H9 (cell line): ENCODE measurements at regions not wholly inside any gene's neighbourhood (a gene's known extent, or its start where the extent isn't known, plus 50 kb on each side); places are given as distances from the start of the nearest gene placed in this dataset.

Experiments
- DNase-seq: peaks from one replicate; pipeline ENCODE4 v3.0.0-alpha.2; 2017
- H2AFZ ChIP-seq: one replicate; pipeline ENCODE4 v1.6.1; 2013; ENCODE audit warnings: mild to moderate bottlenecking, low read length, control low read depth, moderate library complexity
- H2AK5ac ChIP-seq: 2 replicates; pipeline ENCODE4 v1.6.1; 2013; ENCODE audit warnings: low read length, control low read depth, mixed read lengths; ENCODE audit not compliant: insufficient read length
- H2BK120ac ChIP-seq: one replicate; pipeline ENCODE4 v1.6.1; 2013; ENCODE audit warnings: low read depth, mild to moderate bottlenecking, low read length, control low read depth, inconsistent platforms; ENCODE audit not compliant: poor library complexity, severe bottlenecking
- H2BK12ac ChIP-seq: 2 replicates; pipeline ENCODE4 v1.6.1; 2013; ENCODE audit warnings: low read length, control low read depth, mixed read lengths, low read depth; ENCODE audit not compliant: insufficient read length
- H2BK15ac ChIP-seq: 2 replicates; pipeline ENCODE4 v1.6.1; 2013; ENCODE audit warnings: low read depth, low read length, control low read depth
- H2BK20ac ChIP-seq: one replicate; pipeline ENCODE4 v1.6.1; 2013; ENCODE audit warnings: low read depth, mild to moderate bottlenecking, low read length, control low read depth, inconsistent platforms; ENCODE audit not compliant: poor library complexity, severe bottlenecking
- H2BK5ac ChIP-seq: 2 replicates; pipeline ENCODE4 v1.6.1; 2013; ENCODE audit warnings: low read length, control low read depth, mixed read lengths; ENCODE audit not compliant: insufficient read length
- H3K14ac ChIP-seq: 2 replicates; pipeline ENCODE4 v1.6.1; 2013; ENCODE audit warnings: low read length, control low read depth; ENCODE audit not compliant: insufficient read depth
- H3K18ac ChIP-seq: 2 replicates; pipeline ENCODE4 v1.6.1; 2013; ENCODE audit warnings: low read depth, mild to moderate bottlenecking, mixed read lengths, low read length, control low read depth; ENCODE audit not compliant: insufficient read length
- H3K23ac ChIP-seq: 2 replicates; pipeline ENCODE4 v1.6.1; 2013; ENCODE audit warnings: low read length, control low read depth, mixed read lengths, low read depth; ENCODE audit not compliant: insufficient read length
- H3K23me2 ChIP-seq: 2 replicates; pipeline ENCODE4 v1.6.1; 2013; ENCODE audit warnings: low read depth, mild to moderate bottlenecking, mixed read lengths, low read length, control low read depth; ENCODE audit not compliant: insufficient read length, poor library complexity, severe bottlenecking
- H3K27ac ChIP-seq: 2 replicates; pipeline ENCODE4 v1.5.1; 2013; ENCODE audit warnings: low read length, control low read depth, mixed read lengths, low read depth; ENCODE audit not compliant: insufficient read length
- H3K27me3 ChIP-seq: 2 replicates; pipeline ENCODE4 v1.6.1; 2013; ENCODE audit warnings: low read length, control low read depth, inconsistent platforms; ENCODE audit not compliant: insufficient read depth
- H3K4ac ChIP-seq: 2 replicates; pipeline ENCODE4 v1.6.1; 2013; ENCODE audit warnings: low read depth, mild to moderate bottlenecking, control low read depth, inconsistent platforms, low read length, moderate library complexity
- H3K4me1 ChIP-seq: 2 replicates; pipeline ENCODE4 v1.6.1; 2013; ENCODE audit warnings: low read length, control low read depth, inconsistent platforms; ENCODE audit not compliant: insufficient read depth
- H3K4me2 ChIP-seq: 2 replicates; pipeline ENCODE4 v1.6.1; 2013; ENCODE audit warnings: low read length, control low read depth, mixed read lengths; ENCODE audit not compliant: insufficient read length, insufficient read depth
- H3K56ac ChIP-seq: 2 replicates; pipeline ENCODE4 v1.6.1; 2013; ENCODE audit warnings: low read depth, mild to moderate bottlenecking, mixed read lengths, low read length, control low read depth; ENCODE audit not compliant: insufficient read length
- H3K79me1 ChIP-seq: 2 replicates; pipeline ENCODE4 v1.6.1; 2013; ENCODE audit warnings: low read depth, mild to moderate bottlenecking, moderate library complexity, low read length, control low read depth, inconsistent platforms; ENCODE audit not compliant: insufficient read depth, poor library complexity, severe bottlenecking
- H3K79me2 ChIP-seq: 2 replicates; pipeline ENCODE4 v1.6.1; 2013; ENCODE audit warnings: low read length, control low read depth, inconsistent platforms; ENCODE audit not compliant: insufficient read depth
- H3K9ac ChIP-seq: 2 replicates; pipeline ENCODE4 v1.6.1; 2013; ENCODE audit warnings: low read length, control low read depth, mixed read lengths; ENCODE audit not compliant: insufficient read length; ENCODE audit errors: extremely low read depth
- H3K9me3 ChIP-seq: one replicate; pipeline ENCODE4 v1.6.1; 2013; ENCODE audit warnings: low read depth, low read length, inconsistent platforms; ENCODE audit not compliant: control insufficient read depth
- H3T11ph ChIP-seq: one replicate; pipeline ENCODE4 v1.6.1; 2013; ENCODE audit warnings: mild to moderate bottlenecking, low read length, control low read depth, inconsistent platforms
- H4K20me1 ChIP-seq: one replicate; pipeline ENCODE4 v1.6.1; 2013; ENCODE audit not compliant: control insufficient read depth, insufficient read length, insufficient read depth
- H4K5ac ChIP-seq: 2 replicates; pipeline ENCODE4 v1.6.1; 2013; ENCODE audit warnings: low read depth, mild to moderate bottlenecking, mixed read lengths, low read length, control low read depth; ENCODE audit not compliant: insufficient read length
- H4K8ac ChIP-seq: replicated peaks from 2 replicates; pipeline ENCODE4 v1.6.1; 2013; ENCODE audit warnings: low read length, control low read depth, mixed read lengths, low read depth; ENCODE audit not compliant: insufficient read length
- H4K91ac ChIP-seq: 2 replicates; pipeline ENCODE4 v1.6.1; 2013; ENCODE audit warnings: low read depth, mild to moderate bottlenecking, moderate library complexity, mixed read lengths, low read length, control low read depth; ENCODE audit not compliant: insufficient read length
- H3K27ac Mint-ChIP-seq, 3 experiments: 2 replicates in 2 of 3; 3 replicates in 1 of 3; pipeline ENCODE4 v1.8.0; 2020 to 2021; ENCODE audit warnings: mixed read lengths in 3 of 3, mild to moderate bottlenecking in 1 of 3, moderate library complexity in 1 of 3
- H3K27me3 Mint-ChIP-seq: 2 replicates; pipeline ENCODE4 v1.8.0; 2021; ENCODE audit warnings: low read depth, mild to moderate bottlenecking, moderate library complexity, mixed read lengths
- H3K36me3 Mint-ChIP-seq, 3 experiments: 2 replicates in 2 of 3; 3 replicates in 1 of 3; pipeline ENCODE4 v1.8.0; 2020 to 2021; ENCODE audit warnings: low read depth in 3 of 3, mixed read lengths in 3 of 3; ENCODE audit not compliant: insufficient read depth in 1 of 3
- H3K4me1 Mint-ChIP-seq, 2 experiments: 2 replicates each; pipeline ENCODE4 v1.8.0; 2020; ENCODE audit warnings: mixed read lengths in 2 of 2
- H3K4me3 Mint-ChIP-seq, 2 experiments: 2 replicates in 1 of 2; 3 replicates in 1 of 2; pipeline ENCODE4 v1.8.0; 2020 to 2021; ENCODE audit warnings: mild to moderate bottlenecking in 2 of 2, mixed read lengths in 2 of 2, moderate library complexity in 1 of 2
- H3K9me3 Mint-ChIP-seq, 2 experiments: 2 replicates in 1 of 2; 3 replicates in 1 of 2; pipeline ENCODE4 v1.8.0; 2020; ENCODE audit warnings: mild to moderate bottlenecking in 2 of 2, mixed read lengths in 2 of 2, moderate library complexity in 1 of 2
- CTCF ChIP-seq: fragments of 200-600 bp; sonication (generic); conservative IDR thresholded peaks from 3 replicates; pipeline ENCODE4 v1.8.0; 2021; ENCODE audit warnings: antibody characterized with exemption, mild to moderate bottlenecking
- WGBS: extraction: QIAGEN DNeasy Blood & Tissue Kit; methylation state at CpG from one replicate; pipeline ENCODE4 v1.1.7; 2013; ENCODE audit warnings: missing lambda C conversion rate, low lambda C conversion rate, mixed read lengths; ENCODE audit not compliant: insufficient read length; ENCODE audit errors: extremely low coverage; 5-methylcytosine and 5-hydroxymethylcytosine counted together

- no peak overlapping the region for H4K8ac ChIP-seq
These were observed 206.5 kb upstream of the RAI14 start for GRCh38 chr5:34449639-34450038.

More at GRCh38 chr5:34449639-34450038, 206.5 kb upstream of the RAI14 start:
- H3K4me1 ChIP-seq: no peaks in the 10 kb centered on the region
- DNase-seq: no peak
- H3K36me3 Mint-ChIP-seq: peaks cover 0 to 3% (median 1%) of the 10 kb centered on the region in 3 experiments; a peak in 2 of 7 replicates
- peaks cover 0 to 2% of the 10 kb centered on the region in 2 experiments; a peak in 3 of 5 replicates for H3K9me3 Mint-ChIP-seq
- H3K27me3 Mint-ChIP-seq: peaks cover 1% of the 10 kb centered on the region; the same call in 1 of the 2 replicates
- H3K9ac ChIP-seq: no peak overlapping the region
- no peak overlapping the region for H3K18ac ChIP-seq
- H2BK5ac ChIP-seq: no peak overlapping the region
- H3K27me3 ChIP-seq: no peaks in the 10 kb centered on the region
- no peaks in the 10 kb centered on the region for H3K23me2 ChIP-seq
- no peak overlapping the region for H3K14ac ChIP-seq
- no peaks in the 10 kb centered on the region for H3K79me1 ChIP-seq
- no peak overlapping the region for H2AK5ac ChIP-seq
- H4K20me1 ChIP-seq: no peaks in the 10 kb centered on the region
- no peaks in the 10 kb centered on the region for H3K9me3 ChIP-seq
- H2BK12ac ChIP-seq: no peak overlapping the region
- H2BK15ac ChIP-seq: no peak overlapping the region
- no peak overlapping the region; a peak in 1 of 7 replicates for H3K27ac Mint-ChIP-seq
- H2BK20ac ChIP-seq: no peak overlapping the region
- no peak overlapping the region for H3T11ph ChIP-seq
- H3K23ac ChIP-seq: no peak overlapping the region
- H2BK120ac ChIP-seq: no peak overlapping the region
- no peak for TF ChIP-seq CTCF
- H3K4me1 Mint-ChIP-seq: peaks cover 18 to 19% of the 10 kb centered on the region in 2 experiments
- WGBS: no CpG with 5 or more reads among the region's 3 CpGs
- no peaks in the 10 kb centered on the region for H3K79me2 ChIP-seq
- no peak overlapping the region for H3K4me2 ChIP-seq
- no peak overlapping the region for H3K27ac ChIP-seq
- no peak overlapping the region for H4K5ac ChIP-seq
- no peak overlapping the region for H3K56ac ChIP-seq
- H3K4me3 Mint-ChIP-seq: no peak overlapping the region
- H3K4ac ChIP-seq: no peak overlapping the region
- no peak overlapping the region for H4K91ac ChIP-seq
- H2AFZ ChIP-seq: no peak overlapping the region
